SW480 (cell line): ENCODE measurements at regions not wholly inside any gene's neighbourhood (a gene's known extent, or its start where the extent isn't known, plus 50 kb on each side); places are given as distances from the start of the nearest gene placed in this dataset.

Experiments
- DNase-seq: peaks from one replicate; pipeline ENCODE4 v3.0.0-alpha.2; 2016; ENCODE audit warnings: low spot score

DNA sequence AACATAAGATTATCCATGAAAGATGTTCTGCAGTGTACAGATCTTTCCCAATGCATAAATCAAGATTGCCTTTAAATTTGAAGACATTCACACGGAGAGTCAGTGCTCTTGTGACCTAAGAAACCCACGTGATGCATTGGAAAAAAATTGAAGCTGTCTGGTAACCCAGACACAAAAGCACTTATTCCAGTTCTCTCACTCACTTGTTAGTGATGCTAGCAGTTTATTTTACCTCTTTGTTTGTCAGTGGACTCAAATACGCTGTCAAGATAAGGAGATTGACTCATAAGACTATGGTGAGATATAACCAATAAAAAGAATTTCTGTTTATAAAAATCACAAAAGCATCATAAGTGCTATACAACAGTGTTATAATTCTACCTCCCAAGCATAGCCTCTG lies 245.8 kb upstream of the SMIM31 start:
- no peak for DNase-seq

DNA sequence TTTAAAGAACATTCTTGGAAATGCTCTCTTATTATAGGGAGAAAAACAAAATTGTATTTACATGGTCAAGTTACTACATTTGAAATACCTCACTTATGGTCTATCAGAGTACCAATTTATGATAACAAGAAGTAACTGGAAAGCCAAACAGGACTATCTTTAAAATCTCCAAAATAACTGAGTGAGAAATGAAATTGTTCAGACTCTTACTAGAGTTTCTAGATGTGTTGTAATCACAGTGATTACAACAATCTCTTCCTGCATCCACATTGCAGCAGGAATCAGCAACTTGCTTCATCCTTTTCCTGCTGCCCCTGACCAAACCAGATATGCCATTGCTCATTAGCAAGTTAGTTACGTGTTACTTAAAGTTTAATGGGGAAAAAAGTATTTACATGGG lies 245.2 kb upstream of the SMIM31 start:
- no peak for DNase-seq

DNA sequence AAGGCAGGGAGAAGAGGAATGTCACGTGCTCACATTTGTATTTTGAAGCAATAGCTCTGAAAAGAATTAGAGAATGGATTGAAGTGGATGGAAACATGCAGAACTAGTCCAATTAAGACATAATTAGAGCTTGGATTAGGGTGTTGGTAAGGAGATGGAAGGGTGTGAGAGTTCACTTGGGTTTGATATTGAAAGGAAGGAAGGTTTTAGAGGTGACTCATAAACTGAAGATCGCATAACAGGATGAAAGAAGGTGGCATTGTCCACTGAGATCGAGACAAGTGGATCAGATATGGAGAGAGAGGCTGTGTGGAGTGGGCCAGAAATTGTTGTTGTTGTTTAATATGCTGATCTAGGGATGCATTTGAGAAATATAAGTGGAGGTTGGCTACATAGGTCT lies 244.0 kb upstream of the SMIM31 start:
- DNase-seq, result no peak

DNA sequence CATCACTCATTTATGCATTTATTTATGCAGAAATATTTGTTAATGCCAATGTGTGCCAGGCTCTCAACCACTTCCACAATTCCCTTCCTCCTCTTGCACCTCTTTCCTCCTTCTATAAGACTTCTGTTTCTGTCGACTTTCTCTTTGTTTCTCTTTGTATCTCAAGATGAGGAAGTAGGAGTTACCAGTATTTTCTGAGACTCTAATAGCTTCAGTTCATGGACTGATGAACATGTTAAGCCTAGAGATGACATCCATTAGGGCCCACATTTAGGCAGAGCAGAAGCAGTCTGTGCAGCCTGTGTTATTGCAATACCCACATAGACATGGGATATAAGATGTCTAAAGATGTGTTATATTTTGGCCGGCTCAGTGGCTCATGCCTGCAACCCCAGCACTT lies 241.8 kb upstream of the SMIM31 start:
- no peak for DNase-seq

DNA sequence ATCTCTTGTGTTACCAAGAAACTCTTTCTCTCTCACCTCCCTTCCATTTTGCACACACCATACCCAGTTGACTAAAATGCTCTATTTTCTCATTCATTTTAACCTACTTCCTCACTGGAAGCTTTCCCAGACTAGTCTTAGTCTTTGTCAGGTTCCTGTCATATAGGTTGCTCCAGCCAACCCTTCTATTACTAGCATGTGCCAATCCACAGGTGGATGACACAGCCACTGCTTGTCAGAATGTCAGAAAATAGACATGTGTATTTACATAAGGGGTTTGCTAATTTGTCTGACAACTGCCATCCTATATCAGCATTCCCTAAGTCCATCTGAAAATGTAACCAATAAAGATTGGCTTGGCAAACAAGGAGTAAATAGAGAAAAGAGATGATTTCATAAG lies 239.2 kb upstream of the SMIM31 start:
- no peak for DNase-seq

DNA sequence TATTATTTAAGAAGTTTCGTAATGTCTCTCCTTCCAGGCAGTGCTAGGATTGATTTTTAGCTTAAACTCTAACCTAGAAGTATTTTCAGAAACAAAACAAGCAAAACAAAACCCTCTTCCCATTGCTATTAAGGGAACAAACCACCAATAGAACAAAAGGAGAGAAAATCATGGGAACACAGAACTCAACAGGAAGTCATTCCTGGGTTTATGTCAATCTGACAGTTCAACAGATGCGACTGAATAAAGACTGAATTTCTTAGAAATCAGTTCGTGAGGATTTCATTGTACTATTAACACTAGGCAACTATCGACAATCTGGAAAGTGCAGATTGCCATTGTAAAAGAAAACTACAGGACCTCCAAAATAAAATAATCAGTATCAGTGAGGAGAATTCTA lies 229.1 kb upstream of the SMIM31 start:
- DNase-seq, result no peak

DNA sequence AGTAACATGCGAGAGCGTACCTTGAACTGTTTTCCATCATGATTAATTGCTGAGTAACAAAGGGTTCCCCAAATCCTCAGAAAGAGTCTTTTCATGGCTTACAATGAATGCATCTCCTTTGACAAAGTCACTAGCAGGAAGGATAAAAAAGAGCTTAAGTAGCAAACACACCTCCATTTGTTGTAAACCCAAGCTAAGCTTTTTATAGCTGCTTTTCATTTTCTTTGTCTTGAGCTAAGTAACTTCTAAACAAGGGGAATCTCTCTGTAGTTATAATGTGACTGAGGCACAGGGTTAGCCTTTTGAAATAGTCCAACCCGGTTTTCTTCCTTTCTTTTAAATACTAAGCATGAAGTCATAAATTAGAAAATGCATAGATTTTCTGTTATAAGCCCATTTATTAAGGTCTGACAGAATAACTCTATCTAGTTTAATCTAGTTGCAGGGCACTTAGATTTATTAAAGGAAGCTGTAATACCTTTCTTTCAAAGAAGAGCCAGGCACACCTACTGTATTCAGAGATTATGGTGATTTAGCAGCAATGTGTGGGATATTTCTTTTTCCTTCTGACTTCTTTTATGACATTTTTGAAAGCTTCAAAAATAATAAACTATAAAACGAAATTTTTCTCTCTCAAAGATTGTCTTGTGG lies 226.9 kb upstream of the SMIM31 start:
- no peak for DNase-seq

DNA sequence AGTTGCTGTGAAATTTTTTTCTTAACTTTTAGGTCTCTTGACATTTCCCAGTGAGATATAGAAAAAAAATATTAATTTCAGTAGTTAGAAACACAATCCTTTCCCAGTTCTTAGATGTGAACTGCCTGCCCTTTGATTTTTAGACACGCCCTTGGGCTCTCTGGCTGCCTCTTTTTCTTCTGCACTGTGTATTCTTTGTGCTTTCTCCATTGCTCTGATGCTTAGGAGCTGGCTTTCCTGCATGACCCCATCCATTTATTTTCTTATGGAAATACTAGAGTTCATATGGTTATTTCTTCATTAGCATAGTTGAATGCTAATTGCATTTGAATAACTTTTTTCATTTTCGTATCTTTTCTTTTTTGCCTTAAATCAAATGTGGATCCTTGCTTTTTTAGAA lies 224.9 kb upstream of the SMIM31 start:
- DNase-seq, result no peak

DNA sequence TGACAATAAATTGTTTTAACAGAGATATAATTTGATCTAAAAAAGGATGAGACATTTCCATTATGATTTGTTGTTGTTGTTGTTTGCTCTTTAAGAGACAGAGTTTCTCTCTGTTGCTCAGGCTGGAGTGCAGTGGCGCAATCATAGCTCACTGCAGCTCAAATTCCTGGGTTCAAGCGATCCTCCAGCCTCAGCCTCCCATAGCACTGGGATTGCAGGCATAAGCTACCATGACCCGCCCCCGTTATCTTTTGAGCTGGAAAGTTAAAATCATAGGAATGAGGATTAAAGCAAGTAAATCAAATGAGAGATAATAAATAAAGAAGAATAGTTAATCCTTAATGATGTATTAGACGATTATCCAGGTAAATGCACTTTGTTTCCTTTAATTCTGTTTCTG lies 224.4 kb upstream of the SMIM31 start:
- DNase-seq, result no peak

DNA sequence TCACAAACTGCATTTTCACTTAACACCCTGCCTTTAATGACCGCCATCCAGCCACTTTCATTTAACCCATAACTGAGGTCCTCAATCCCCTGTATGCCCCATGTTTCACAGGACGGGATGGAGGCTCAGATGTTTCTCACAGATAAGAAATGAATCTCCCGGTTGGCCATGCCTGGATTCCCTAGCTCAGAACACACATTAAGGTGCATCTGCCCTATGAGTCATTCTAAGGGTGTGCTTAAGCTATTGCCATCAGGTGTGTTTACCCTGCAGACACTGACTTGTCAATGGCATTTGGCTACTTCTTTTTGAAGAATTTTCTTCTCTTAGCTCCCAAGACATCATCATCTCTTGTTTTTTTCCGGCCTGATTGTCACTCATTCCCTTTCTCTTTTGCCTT lies 222.6 kb upstream of the SMIM31 start:
- no peak for DNase-seq

DNA sequence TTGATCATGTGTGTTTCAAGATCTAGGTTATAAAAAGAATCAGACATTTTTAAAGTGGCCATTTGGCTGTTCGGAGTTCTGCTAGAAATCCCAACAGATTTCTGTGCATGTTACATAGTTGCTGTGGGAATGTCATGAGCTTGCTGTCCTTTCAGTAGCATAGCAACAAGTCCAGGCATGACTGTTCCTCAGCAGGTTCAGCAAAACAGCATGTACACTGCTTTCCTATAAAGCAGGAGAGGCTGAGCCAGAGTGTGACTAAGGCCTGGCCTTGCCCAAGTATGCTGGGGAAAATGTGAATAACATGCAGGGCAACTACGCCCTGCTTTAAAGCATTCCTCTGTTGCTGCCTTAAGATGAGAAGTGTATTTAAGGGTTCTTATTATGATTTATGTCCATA lies 217.1 kb upstream of the SMIM31 start:
- DNase-seq, result no peak

DNA sequence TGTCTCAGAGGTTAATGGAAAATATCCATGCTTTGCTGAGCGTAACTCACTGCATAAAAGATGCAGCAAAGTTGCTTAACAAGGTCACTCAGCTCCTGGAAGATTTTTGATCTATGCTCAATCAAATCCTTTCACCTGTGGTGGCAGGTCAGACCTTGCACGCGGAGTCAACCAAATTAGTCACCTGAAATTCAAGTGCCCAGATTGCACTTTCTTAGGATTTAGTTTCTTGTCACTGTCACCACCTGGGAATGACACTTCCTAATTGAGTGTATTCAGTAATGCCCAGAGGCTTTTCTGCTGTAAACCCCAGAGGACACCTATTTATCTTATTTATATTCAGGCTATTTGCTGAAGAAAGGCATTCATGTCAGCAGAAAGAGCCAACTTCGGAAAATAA lies 215.8 kb upstream of the SMIM31 start:
- DNase-seq, result no peak

DNA sequence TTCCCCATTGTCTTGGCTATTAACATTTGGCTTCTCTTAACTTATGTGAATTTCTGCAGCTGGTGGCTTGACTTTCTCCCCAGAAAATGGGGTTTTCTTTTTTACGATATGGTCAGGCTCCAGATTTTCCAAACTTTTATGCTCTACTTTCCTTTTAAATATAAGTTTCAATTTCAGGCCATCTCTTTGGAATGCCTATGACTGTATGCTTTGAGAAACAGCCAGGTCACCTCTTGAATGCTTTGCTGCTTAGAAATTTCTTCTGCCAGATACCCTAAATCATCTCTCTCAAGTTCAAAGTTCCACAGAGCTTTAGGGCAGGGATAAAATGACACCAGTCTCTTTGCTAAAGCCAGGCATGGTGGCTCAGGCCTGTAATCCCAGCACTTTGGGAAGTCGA lies 212.9 kb upstream of the SMIM31 start:
- DNase-seq, result no peak

DNA sequence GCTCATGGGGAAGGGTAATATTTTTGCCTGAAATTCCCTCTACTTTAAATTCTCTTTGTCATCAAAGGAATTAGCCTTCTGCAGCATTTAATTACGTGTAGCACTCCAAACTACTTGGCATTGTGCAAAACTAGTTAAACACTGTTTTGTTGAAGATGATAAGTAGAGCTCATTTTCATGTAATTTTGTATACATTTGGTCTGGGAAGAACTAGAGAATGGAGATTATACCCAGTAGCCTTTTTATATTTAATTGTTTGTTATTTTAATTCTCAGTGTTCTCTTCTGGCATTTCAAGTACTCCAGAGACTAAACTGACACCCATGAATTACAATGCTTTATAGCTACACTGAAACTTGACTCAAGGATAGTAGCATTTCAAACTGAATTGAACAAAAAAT lies 211.5 kb upstream of the SMIM31 start:
- no peak for DNase-seq

DNA sequence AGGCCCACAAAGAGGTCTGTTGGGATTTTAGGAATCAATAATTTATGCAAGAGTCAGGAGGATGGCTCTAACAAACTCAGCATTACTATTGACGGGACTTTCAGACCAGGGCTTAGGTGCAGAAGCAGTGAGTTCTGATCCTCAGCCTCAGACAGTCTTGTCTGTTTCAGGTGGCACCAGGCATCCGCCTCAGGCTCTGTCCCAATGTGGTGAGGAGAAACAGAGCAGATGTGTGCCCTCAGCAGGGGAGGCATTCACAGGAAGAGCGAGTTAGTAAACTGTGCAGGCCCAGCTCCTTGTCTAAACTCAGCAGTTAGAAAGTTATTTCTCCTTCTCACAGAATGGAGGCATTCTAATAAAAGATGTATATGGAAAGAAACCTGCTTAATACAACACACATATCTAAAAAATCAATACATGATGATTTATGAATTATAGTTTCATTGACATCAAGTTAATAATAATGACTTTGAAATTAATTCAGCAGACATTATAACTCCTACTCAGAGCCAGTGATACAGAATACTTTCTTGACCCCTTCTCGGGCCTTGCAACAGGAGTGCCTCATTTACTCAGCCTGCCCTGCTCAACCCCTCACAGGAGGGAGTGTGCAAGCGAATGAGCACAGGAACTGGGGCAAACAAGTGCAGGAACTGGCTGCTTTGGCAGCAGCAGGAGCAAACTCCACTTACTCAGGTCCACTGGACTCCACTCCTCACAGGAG lies 202.8 kb upstream of the SMIM31 start:
- DNase-seq, result no peak

DNA sequence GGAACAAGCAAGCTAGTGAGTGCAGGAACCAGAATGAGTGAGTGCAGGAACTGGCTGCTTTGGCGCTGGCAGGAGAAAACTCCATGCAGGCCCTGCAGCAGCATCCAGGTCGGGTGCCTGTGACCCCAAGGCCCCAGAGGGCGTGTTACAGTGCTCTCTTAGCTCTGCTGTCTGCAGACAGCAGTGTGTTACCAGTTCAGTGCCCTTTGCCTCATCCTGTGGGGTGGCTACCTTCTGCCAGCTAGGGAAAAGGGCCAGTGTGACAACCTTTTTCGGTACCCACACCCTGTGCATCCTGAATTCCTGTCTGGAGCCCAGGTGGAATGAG lies 202.3 kb upstream of the SMIM31 start:
- DNase-seq, result no peak

DNA sequence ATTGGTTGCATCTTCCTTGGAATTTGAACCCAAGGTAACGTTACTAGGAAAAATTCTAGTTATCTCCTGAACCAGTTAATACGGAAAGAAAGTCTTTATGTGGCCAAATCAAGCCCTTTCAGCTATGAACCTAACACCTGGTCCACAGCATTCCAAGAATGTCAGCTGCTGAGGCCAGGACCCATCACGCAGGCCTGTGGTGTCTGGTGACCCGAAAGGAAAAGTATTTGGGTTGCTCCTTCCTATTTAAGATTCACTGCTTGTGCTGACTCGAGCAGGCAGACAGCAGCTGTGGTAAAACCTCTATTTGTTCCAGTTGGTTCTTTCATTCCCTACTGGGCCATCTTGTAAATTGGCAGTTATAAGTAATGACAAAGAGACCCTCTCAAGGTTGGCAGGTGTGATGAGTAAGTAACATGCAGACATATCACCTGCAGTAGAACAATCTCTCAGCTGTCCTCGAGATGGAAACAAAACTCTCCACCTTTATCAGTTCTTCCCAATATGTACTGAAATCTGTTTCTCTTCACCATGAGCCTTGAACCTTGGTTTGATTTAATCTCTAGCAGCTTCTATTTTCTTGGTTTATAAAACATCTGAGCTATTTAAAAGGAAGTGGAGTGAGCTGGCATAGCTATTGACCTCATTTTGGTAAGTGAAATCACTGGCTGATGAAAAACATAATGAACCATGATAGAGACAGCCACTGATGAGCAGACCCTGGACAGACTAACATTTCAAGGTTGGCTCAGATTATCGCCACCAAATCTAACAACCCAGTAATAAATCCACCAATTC lies 182.1 kb upstream of the SMIM31 start:
- no peak for DNase-seq

DNA sequence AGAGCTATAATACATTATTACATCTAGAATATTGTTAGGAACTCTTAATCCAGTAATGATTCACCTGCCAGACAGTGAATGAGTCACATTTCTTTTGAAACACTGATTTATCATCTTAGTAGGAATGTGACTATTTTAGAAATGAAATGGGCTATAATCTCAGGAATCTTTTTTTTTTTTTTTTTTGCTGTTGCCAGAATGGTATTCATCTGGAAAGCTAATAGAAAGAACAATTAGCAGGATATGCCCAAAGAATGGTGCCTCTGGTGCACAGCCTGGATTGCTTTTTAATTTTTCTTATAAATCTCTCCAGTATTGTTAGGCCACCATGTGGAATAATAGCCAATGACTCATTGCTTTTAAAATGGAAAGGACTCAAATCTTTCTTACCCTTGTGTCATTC lies 181.1 kb upstream of the SMIM31 start:
- no peak for DNase-seq

DNA sequence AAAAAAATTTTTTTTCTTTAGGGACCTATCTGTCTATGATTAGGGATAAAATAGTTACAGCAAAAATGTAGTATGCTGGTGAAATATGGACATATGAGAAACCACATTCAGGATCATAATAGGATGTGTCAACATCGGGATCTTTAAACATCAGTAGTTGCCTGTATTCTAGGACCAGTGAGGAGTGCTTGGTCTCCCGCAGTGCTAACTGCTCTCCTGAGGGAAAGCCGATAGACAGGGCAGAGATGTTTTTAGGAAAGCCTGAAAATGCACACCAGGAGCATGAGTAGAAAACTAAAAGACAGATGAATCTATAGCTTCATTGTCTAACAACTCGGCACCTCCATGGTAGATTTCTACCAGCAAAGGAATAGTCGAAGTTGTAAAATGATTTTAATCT lies 178.1 kb upstream of the SMIM31 start:
- DNase-seq, result no peak

DNA sequence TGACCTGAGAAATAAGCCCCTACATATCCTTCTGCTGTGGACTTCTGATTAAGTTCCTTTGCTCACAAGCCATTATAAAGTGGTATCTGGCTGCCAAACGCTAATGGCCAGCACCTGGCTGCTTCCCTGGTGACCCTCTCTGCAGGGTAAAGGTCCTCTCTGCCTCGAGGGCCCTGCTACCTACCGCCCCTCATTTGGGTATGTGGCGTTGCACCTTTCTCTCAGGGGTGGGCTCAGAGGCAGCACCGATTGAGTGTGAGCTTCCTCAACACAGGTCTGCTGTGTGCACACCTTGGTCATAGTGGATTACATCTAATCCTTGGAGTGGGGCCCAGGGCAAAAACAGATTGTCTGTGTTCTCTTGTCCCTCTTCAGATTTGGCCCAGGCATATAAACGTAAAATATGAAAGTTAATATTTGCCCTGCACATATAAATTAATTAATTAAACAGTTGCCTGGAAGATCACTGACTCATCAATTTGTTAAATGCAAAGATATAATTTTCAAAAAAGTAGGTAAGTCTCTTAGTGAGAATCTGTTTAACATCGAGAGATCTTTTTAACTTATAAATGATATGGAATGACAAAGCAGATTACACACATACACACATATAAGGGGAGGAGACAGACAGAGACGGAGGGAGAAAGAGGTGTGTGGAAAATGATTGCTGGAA lies 174.5 kb upstream of the SMIM31 start:
- DNase-seq, result no peak

DNA sequence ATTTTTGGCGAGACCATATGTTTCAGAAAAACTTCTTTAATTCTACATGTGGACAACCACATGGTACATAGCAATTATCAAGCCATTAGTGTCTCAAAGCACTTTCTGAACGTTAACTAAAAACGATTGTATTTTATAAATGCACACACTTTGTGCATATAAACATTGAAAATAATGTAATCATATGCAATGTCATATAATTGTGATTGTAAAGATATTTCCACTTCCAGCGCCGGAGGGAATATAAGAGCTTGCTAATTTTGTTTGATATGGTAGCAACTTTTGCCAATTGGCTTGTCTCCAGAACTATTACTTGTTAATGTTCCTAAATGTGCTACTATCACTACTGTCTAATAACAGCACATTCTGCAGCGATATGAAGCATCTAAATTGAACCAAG lies 162.3 kb upstream of the SMIM31 start:
- DNase-seq, result no peak

DNA sequence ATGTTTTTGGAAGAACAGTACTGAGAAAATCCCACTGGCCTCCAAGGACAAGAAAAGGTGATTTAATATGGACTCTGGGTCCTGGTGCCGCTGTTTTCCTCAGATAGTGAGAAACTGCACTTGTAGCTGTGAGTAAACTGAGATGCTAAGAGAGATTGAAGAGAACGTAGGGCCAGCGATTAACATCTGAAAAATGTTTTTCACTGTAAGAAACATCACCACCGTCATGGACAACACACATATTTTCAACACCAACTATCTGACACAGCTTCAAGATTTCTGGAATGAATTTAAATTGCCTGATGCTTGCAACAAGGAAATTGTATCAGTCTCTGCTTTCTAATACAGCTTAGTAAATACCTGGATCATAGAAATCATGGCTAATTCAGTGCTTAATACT lies 158.2 kb upstream of the SMIM31 start:
- DNase-seq, result no peak

DNA sequence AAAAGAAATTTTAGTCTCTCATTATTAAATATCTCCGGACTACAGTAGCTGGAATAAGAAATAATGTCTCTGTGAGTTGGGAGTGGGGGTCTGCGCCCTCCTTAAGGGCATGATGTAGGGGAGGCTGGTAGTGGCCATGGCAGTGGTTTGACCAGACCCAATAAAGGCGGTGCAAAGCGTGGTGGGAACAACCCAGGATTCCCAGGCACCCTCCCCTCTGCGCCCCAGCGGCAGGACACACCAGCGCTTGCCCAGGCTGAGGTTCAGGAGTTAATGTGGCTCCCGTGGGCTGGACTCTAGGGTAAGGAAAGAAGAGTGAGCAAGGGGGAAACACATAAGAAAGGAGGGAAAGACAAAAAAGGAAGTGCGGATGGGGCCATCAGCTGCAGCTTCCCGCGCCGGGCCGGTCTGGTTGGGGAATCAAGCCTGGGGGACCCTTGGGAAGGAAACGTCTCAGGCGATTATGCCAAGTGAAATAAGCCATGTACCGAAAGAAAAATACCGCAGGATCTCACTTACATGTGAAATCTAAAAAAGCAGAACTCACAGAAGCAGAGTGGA lies 157.5 kb upstream of the SMIM31 start:
- no peak for DNase-seq
